WTC11 (cell line): ENCODE measurements at regions not wholly inside any gene's neighbourhood (a gene's known extent, or its start where the extent isn't known, plus 50 kb on each side); places are given as distances from the start of the nearest gene placed in this dataset.

Experiments
- ATF2 ChIP-seq: sonication (generic); formaldehyde crosslinking; IDR thresholded peaks from 2 replicates; pipeline ENCODE4 v1.8.1; 2022; ENCODE audit warnings: low read depth, missing genetic modification reagents, borderline replicate concordance
- CTCF ChIP-seq: fragments of 200-600 bp; IDR thresholded peaks from 2 replicates; pipeline ENCODE4 v1.8.0; 2022; ENCODE audit warnings: antibody characterized with exemption
- SP1 ChIP-seq: sonication (generic); formaldehyde crosslinking; conservative IDR thresholded peaks from 2 replicates; pipeline ENCODE4 v1.8.1; 2022; ENCODE audit warnings: missing genetic modification reagents

- TF ChIP-seq SP1 (no peak), CTCF (no peak), ATF2 (CRISPR knock-in tag) (no peak)
Observed at GRCh38 chr16:60651346-60651745, 1384.9 kb downstream of the CDH8 start.
